Aorta (tissue), 5 donors: ENCODE measurements at regions not wholly inside any gene's neighbourhood (a gene's known extent, or its start where the extent isn't known, plus 50 kb on each side); places are given as distances from the start of the nearest gene placed in this dataset.

Experiments
- ATAC-seq: fragments of 200-7000 bp; cut with Tn5 transposase; one replicate; pipeline ENCODE4 v1.9.1; 2022; ENCODE audit warnings: moderate library complexity; ENCODE audit not compliant: low FRiP score
- DNase-seq, 2 donors: peaks; one replicate each; pipeline ENCODE4 v3.0.0-alpha.2; 2020
- H3K27ac ChIP-seq, 2 donors: one replicate each; pipeline ENCODE4 v1.5.1; 2013; ENCODE audit warnings: low read length in 2 of 2, mild to moderate bottlenecking in 2 of 2, moderate library complexity in 2 of 2, control low read depth in 1 of 2, inconsistent platforms in 1 of 2, low read depth in 1 of 2
- H3K27me3 ChIP-seq, 2 donors: one replicate each; pipeline ENCODE4 v1.6.1; 2013; ENCODE audit warnings: control low read depth in 1 of 2, low read length in 1 of 2, mild to moderate bottlenecking in 1 of 2, moderate library complexity in 1 of 2; ENCODE audit not compliant: insufficient read depth in 2 of 2, control insufficient read depth in 1 of 2
- H3K36me3 ChIP-seq, 2 donors: one replicate each; pipeline ENCODE4 v1.6.1; 2013; ENCODE audit warnings: control low read depth in 1 of 2, low read length in 1 of 2, mild to moderate bottlenecking in 1 of 2; ENCODE audit not compliant: insufficient read depth in 2 of 2, control insufficient read depth in 1 of 2
- H3K4me1 ChIP-seq, 2 donors: one replicate each; pipeline ENCODE4 v1.6.1; 2013; ENCODE audit warnings: low read length in 2 of 2, control low read depth in 1 of 2, mild to moderate bottlenecking in 1 of 2, moderate library complexity in 1 of 2; ENCODE audit not compliant: insufficient read depth in 2 of 2, control insufficient read depth in 1 of 2
- H3K4me3 ChIP-seq, 2 donors: one replicate each; pipeline ENCODE4 v1.5.1; 2013; ENCODE audit warnings: low read length in 2 of 2, control low read depth in 1 of 2, mild to moderate bottlenecking in 1 of 2
- H3K9me3 ChIP-seq: one replicate; pipeline ENCODE4 v1.6.1; 2013; ENCODE audit warnings: mild to moderate bottlenecking, low read length; ENCODE audit not compliant: control insufficient read depth
- WGBS, 2 donors: extraction: QIAGEN DNeasy Blood & Tissue Kit; methylation state at CpG; one replicate each; pipeline ENCODE4 v1.1.7; 2013; 5-methylcytosine and 5-hydroxymethylcytosine counted together
- intact Hi-C, 2 donors: fragments of 100-400 bp; cut with DNase I; formaldehyde crosslinking; loops; one replicate each; pipeline versions ENCODE4 v1.14.2 to v1.15.0; 2022
- donor health status: healthy with polysubstance abuse.
- donor health status: Bipolar disorder and iron deficiency.
- donor health status: DM: no; HTN: no; CAD: no.
- donor health status: DM: no; HTN: no; CAD: no.
- donor health status: DM: yes; HTN: yes; CAD: no.

DNA sequence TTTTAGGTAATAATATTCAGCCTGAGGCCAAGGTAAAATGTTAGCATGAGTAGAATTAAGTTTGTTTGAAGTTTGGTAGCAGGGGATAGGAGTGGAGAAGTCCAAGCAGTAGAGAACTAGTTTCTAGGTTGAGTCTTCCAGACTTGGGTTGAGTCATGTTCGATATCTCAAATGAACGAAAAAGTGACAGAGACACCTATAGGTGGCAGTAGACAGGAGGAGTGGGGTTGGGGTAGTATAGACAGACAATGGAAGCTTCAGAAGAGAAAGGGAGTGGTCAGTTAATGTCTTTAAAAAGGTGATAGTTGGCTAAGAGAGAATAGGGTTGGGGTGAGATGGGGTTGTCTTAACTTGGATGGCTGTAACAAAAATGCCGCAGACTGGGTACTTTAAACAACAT, 58.7 kb upstream of the EMCN start:
- ATAC-seq: no peak

DNA sequence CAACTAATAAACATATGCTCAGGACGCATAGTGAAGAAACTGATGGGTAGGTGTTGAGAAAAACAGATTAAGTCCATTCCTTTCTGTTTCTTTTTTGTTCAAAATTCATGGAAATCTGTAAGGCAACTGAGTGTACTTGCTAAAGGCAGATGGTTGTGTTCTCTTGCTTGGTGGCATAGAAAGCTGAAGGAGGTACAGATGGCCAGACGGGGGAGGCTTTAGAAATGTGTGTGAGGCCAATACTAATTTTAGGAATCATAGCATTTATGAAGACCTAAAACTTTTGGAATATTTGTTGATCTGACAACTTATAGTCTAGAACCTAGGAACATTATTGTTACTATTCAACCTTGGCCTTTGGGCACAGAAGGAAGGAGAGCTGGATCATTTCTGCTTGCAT, 56.8 kb upstream of the EMCN start:
- Histone ChIP-seq H3K4me3 (no peak overlapping the region), H3K4me1 (no peaks in the 10 kb centered on the region), H3K36me3 (no peaks in the 10 kb centered on the region), H3K27me3 (no peaks in the 10 kb centered on the region), H3K27ac (no peak overlapping the region), H3K9me3 (no peaks in the 10 kb centered on the region)
- ATAC-seq: no peak
- WGBS, 2 donors: 90 to 91% methylated on average over 2 of the region's 2 CpGs
- intact Hi-C loops: no loop called here
- DNase-seq: no peak

More for the DNA sequence above, 58.7 kb upstream of the EMCN start:
- Histone ChIP-seq H3K4me3 (no peak overlapping the region), H3K9me3 (no peaks in the 10 kb centered on the region), H3K4me1 (no peaks in the 10 kb centered on the region), H3K27ac (no peak overlapping the region), H3K27me3 (no peaks in the 10 kb centered on the region), H3K36me3 (no peaks in the 10 kb centered on the region)
- WGBS, 2 donors: 88 to 90% methylated on average over 3 of the region's 3 CpGs
- no peak for DNase-seq
- intact Hi-C loops: no loop called here

DNA sequence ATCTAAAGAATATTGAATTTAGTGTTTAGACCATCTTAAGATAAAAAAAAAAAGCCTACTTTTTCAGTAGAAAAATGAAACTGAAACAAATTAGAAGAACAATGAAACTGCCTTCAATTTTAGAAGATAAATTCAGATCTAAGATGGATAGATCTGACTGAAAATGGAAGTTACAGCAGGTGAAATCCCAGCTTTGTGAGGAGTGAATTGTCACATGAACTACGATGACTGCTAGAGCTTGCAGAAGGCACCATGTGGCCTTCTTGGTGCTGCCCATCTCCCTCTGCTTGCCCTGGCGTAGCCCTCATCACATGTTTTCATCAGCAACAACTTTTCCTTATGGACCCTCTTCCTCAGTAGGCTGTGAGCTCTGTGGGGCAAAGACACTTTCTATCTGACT, 51.4 kb upstream of the EMCN start:
- Histone ChIP-seq H3K4me1 (no peaks in the 10 kb centered on the region), H3K4me3 (no peak overlapping the region), H3K27me3 (no peaks in the 10 kb centered on the region), H3K9me3 (no peaks in the 10 kb centered on the region), H3K27ac (no peak overlapping the region), H3K36me3 (no peaks in the 10 kb centered on the region)
- DNase-seq: no peak
- WGBS, 2 donors: 81 to 83% methylated on average over 2 of the region's 2 CpGs
- no peak for ATAC-seq
- intact Hi-C loops: no loop called here
